ENCODE measurements at regions not wholly inside any gene's neighbourhood (a gene's known extent, or its start where the extent isn't known, plus 50 kb on each side); places are given as distances from the start of the nearest gene placed in this dataset.
A peak's percentile ranks its signal among the peaks of the same experiment; 100 is the strongest.

DNA sequence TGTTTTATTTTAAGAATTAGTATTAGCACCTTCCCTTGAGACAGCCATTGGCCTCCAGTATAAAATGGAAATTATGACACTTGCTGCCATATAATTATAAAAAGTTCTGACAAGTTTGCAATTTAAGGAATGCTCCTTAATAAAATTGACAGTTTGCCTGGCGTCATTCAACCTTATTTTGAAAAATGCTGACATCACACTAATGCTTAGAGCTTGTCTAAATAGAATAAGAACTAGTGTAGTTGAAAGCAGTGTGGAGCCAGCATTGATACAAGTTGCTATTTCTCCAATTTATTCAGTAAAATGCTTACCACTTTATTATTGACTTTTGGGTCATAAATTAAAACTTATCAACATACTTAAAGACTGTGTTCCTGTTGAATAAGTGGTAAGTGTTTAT lies 54.3 kb upstream of the ARX start (continued):
- no peak for TF ChIP-seq HNRNPH1 (optimal IDR thresholded peaks at IDR 0.05; ENCODE audit: low read depth, low read length)
- no peak for TF ChIP-seq SREBF1 (IDR thresholded peaks at IDR 0.05; ENCODE audit: borderline replicate concordance, low read depth, low read length)
- TF ChIP-seq HNRNPUL1 (IDR thresholded peaks at IDR 0.05; ENCODE audit: low read length) = no peak
- TF ChIP-seq RREB1 (CRISPR knock-in tag; IDR thresholded peaks at IDR 0.05) = no peak
- no peak for TF ChIP-seq ZC3H8 (IDR thresholded peaks at IDR 0.05)
- TF ChIP-seq, protein P1, sequence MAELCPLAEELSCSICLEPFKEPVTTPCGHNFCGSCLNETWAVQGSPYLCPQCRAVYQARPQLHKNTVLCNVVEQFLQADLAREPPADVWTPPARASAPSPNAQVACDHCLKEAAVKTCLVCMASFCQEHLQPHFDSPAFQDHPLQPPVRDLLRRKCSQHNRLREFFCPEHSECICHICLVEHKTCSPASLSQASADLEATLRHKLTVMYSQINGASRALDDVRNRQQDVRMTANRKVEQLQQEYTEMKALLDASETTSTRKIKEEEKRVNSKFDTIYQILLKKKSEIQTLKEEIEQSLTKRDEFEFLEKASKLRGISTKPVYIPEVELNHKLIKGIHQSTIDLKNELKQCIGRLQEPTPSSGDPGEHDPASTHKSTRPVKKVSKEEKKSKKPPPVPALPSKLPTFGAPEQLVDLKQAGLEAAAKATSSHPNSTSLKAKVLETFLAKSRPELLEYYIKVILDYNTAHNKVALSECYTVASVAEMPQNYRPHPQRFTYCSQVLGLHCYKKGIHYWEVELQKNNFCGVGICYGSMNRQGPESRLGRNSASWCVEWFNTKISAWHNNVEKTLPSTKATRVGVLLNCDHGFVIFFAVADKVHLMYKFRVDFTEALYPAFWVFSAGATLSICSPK (IDR thresholded peaks at IDR 0.05; ENCODE audit: borderline replicate concordance) = no peak
- TF ChIP-seq ZNF316 (IDR thresholded peaks at IDR 0.05) = peak; percentile 72
- TF ChIP-seq MAFK (IDR thresholded peaks at IDR 0.05; ENCODE audit: low read length) = peak; percentile 67
- TF ChIP-seq ATF7 (IDR thresholded peaks at IDR 0.05) = no peak
- no peak for TF ChIP-seq NUFIP1 (IDR thresholded peaks at IDR 0.05; ENCODE audit: partially characterized antibody)
- no peak for TF ChIP-seq ZNF146 (CRISPR knock-in tag; IDR thresholded peaks at IDR 0.05; ENCODE audit: unreplicated experiment)
